D721Med (cell line): ENCODE measurements at regions not wholly inside any gene's neighbourhood (a gene's known extent, or its start where the extent isn't known, plus 50 kb on each side); places are given as distances from the start of the nearest gene placed in this dataset.

Experiments used
- DNase-seq: peaks from one replicate; pipeline ENCODE4 v3.0.0; 2011; ENCODE audit warnings: low spot score; ENCODE audit not compliant: insufficient read length
- FAIRE-seq: peaks from 2 replicates; lab custom pipeline; 2011; peaks lifted over from hg19 to GRCh38; lab: Jason Lieb, UNC
- CTCF ChIP-seq: IDR thresholded peaks from 2 replicates; pipeline ENCODE4 v1.5.1; 2012; ENCODE audit warnings: mild to moderate bottlenecking, control low read depth; ENCODE audit not compliant: insufficient read depth; ENCODE audit errors: missing control alignments

GRCh38 chr4:143273160-143273917 lies 63.3 kb upstream of the GAB1 start:
- no peak for TF ChIP-seq CTCF
- DNase-seq = no peak
- no peak for FAIRE-seq

GRCh38 chr4:143280861-143281260 lies 55.8 kb upstream of the GAB1 start:
- no peak for TF ChIP-seq CTCF
- no peak for FAIRE-seq
- no peak for DNase-seq

GRCh38 chr4:143281507-143282190 lies 55.0 kb upstream of the GAB1 start:
- no peak for TF ChIP-seq CTCF
- peak; percentile 16 for FAIRE-seq
- no peak for DNase-seq

GRCh38 chr4:143282211-143282707 lies 54.4 kb upstream of the GAB1 start:
- FAIRE-seq = peak; percentile 95
- peak; percentile 48 for DNase-seq
- TF ChIP-seq CTCF = no peak

- DNase-seq = no peak
- no peak for FAIRE-seq
- no peak for TF ChIP-seq CTCF
Observed at GRCh38 chr4:143285696-143286437, 50.8 kb upstream of the GAB1 start.

- DNase-seq (no peak), FAIRE-seq (no peak)
- no peak for TF ChIP-seq CTCF
Observed at GRCh38 chr4:143286701-143287571, 49.7 kb upstream of the GAB1 start.
